Activated naive CD8-positive, alpha-beta T cell treated with anti-CD3 and anti-CD28 coated beads, Interleukin-2, amount 50 U/mL, for 24 hours (primary cell): ENCODE measurements at regions not wholly inside any gene's neighbourhood (a gene's known extent, or its start where the extent isn't known, plus 50 kb on each side); places are given as distances from the start of the nearest gene placed in this dataset.

Experiments
- ATAC-seq: fragments of 150-1000 bp; cut with Tn5 transposase; one replicate; pipeline ENCODE4 v1.10.0; 2021
- DNase-seq: peaks from one replicate; pipeline ENCODE4 v3.0.0; 2021
- H3K27ac Mint-ChIP-seq: one replicate; pipeline ENCODE4 v1.8.0; 2021; ENCODE audit warnings: mild to moderate bottlenecking, mixed read lengths
- H3K27me3 Mint-ChIP-seq: one replicate; pipeline ENCODE4 v1.8.0; 2021; ENCODE audit warnings: mixed read lengths
- H3K36me3 Mint-ChIP-seq: one replicate; pipeline ENCODE4 v1.8.0; 2021; ENCODE audit warnings: low read depth, mixed read lengths
- H3K4me1 Mint-ChIP-seq: one replicate; pipeline ENCODE4 v1.8.0; 2021; ENCODE audit warnings: mixed read lengths
- H3K4me3 Mint-ChIP-seq: one replicate; pipeline ENCODE4 v1.8.0; 2021; ENCODE audit warnings: mild to moderate bottlenecking, moderate library complexity, mixed read lengths
- H3K9me3 Mint-ChIP-seq: one replicate; pipeline ENCODE4 v1.8.0; 2021; ENCODE audit warnings: mixed read lengths

DNA sequence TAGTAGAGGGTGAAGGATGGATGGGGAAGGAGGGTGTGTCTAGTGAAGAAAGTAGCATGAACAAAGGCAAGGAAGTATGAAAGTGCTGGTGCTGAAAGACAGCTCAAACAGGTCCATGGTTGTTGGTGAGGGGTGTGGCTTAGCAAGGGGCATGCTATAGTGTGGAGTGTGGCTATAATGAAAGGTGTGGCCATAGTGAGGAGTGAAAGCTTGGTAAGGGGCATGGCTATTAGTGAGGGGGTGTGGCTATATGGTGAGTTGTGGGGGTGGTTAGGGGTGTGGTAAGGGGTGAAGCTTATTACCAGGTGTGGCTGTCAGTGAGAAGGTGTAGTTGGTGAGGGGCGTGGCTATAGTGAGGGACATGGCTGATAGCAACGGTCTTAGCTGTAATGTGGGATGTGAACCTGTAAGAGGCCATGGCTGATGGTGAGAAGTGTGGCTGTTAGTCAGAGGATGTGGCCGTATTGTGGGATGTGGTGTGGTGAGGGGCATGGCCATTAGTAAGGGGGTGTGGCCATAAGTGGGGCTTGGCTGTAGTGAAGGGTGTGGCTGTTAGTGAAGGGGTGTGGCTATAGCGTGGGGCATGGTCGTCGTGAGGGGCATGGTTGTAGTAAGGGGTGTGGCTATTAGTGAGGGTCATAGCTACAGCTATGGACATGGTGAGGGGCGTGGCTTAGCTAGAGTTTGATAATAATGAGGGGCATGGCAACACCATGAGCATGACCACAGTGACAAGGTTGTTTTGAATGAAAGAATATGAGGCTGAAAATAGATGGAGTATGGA lies 549.6 kb downstream of the FBXO15 start:
- Mint-ChIP-seq H3K27me3 (no peaks in the 10 kb centered on the region), H3K9me3 (no peaks in the 10 kb centered on the region), H3K36me3 (no peaks in the 10 kb centered on the region), H3K27ac (no peak overlapping the region), H3K4me3 (no peak overlapping the region), H3K4me1 (no peaks in the 10 kb centered on the region)
- no peak for ATAC-seq
- DNase-seq, result no peak

DNA sequence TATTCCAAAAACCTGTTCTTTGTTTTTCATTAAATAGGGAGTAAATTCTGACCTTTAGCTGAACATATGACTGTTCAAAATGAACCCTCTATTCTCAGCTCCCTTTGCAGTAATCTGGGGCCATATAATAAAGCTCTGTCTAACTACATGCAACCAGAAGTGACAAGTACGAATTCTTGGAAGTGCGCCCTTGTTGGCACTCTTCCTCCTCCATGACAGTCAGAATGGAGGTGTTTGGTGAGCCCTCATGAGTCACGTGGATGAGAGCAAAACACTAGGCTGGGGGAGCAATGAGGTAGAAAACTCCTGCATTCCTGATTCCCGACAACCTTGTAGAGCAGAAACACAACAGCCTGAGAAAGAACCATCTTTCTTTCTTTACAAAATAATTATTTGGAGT lies 552.9 kb downstream of the FBXO15 start:
- no peaks in the 10 kb centered on the region for H3K9me3 Mint-ChIP-seq
- H3K27me3 Mint-ChIP-seq, result no peaks in the 10 kb centered on the region
- DNase-seq, result no peak
- ATAC-seq, result no peak
- no peaks in the 10 kb centered on the region for H3K36me3 Mint-ChIP-seq
- H3K4me3 Mint-ChIP-seq, result no peak overlapping the region
- H3K4me1 Mint-ChIP-seq, result no peaks in the 10 kb centered on the region
- H3K27ac Mint-ChIP-seq, result no peak overlapping the region

DNA sequence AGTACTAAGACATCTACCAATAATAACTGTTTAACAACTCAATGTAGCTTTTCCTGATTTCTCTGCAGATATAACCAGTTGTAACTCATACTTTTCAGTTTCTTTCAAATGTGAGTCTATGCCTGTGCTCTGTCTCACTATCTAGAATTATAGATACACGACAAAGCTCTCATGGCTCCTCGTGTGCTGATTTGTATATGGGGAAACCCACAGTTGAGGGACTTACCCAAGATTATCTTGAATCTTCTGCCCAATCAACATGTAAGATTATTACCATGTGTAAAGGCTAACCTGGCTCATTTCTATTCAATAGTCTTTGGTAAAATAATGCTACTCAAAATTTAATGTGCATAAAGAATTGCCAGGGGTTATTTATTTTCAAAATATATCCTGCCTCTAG lies 554.4 kb downstream of the FBXO15 start:
- no peaks in the 10 kb centered on the region for H3K36me3 Mint-ChIP-seq
- H3K4me1 Mint-ChIP-seq, result no peaks in the 10 kb centered on the region
- no peak for DNase-seq
- no peaks in the 10 kb centered on the region for H3K9me3 Mint-ChIP-seq
- no peaks in the 10 kb centered on the region for H3K27me3 Mint-ChIP-seq
- ATAC-seq, result no peak
- H3K27ac Mint-ChIP-seq, result no peak overlapping the region
- H3K4me3 Mint-ChIP-seq, result no peak overlapping the region

DNA sequence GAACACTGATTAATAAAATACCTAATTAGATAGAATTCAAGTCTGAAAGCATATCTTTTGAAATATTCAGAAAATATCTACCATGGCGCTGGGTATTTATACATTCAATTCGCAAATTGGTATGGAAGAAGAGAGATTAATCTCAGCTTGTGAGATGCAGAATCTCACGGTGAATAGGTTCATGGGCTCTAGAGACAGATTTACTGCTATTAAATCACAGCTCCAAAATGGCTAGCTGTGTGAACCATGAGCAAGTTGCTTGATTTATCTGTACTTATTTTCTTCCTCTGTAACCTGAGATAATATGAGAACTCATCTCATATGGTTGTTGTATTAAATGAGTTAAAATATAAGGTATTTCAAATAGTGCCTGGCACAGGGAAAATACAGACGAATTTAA lies 556.7 kb downstream of the FBXO15 start:
- no peak overlapping the region for H3K4me3 Mint-ChIP-seq

DNA sequence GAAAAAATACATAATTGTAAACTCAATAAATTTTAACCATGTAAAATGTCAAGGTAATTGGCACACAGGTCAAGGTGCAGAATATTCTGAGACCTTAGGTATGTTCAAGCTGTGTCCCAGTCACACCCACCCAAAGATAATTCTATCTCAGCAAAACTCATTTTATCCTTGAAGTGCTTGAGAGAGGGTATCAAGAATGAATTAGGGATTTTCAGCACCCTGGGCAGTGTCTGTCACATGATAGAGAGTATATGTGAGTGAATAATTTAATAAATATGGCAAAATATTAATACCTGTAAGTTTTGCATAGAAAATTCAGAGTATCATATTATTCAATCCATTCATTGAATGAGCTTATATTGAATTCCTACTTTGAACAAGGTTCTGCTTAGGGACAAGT lies 567.9 kb downstream of the FBXO15 start:
- Mint-ChIP-seq H3K4me3 (no peak overlapping the region), H3K9me3 (peaks cover 6% of the 10 kb centered on the region), H3K4me1 (no peaks in the 10 kb centered on the region), H3K36me3 (no peaks in the 10 kb centered on the region), H3K27me3 (no peaks in the 10 kb centered on the region), H3K27ac (no peak overlapping the region)
- no peak for DNase-seq
- no peak for ATAC-seq

More for the DNA sequence above, 556.7 kb downstream of the FBXO15 start:
- H3K27me3 Mint-ChIP-seq, result no peaks in the 10 kb centered on the region
- H3K27ac Mint-ChIP-seq, result no peak overlapping the region
- DNase-seq, result no peak
- H3K36me3 Mint-ChIP-seq, result no peaks in the 10 kb centered on the region
- no peak for ATAC-seq
- no peaks in the 10 kb centered on the region for H3K9me3 Mint-ChIP-seq
- H3K4me1 Mint-ChIP-seq, result no peaks in the 10 kb centered on the region

DNA sequence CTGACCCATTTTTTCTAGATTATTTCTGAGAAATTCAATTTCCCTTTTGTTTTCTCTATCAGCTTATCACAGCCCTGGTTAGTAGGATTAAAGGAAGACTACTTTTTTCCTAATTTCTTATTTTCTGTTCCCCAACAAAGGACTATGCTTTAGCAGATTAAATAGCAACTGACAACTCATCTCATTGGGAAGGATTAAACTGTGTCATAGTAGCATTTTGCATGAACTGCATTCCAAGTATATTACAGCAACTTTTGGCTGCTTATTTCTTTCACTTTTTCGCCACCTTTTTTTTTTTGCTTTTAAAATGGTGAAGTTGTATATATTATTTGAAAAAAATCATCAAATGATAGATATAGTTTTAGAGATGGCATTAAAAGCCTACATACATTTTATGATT lies 570.3 kb downstream of the FBXO15 start:
- H3K27me3 Mint-ChIP-seq, result no peaks in the 10 kb centered on the region
- DNase-seq, result no peak
- H3K27ac Mint-ChIP-seq, result no peak overlapping the region
- H3K36me3 Mint-ChIP-seq, result no peaks in the 10 kb centered on the region
- no peak overlapping the region for H3K4me3 Mint-ChIP-seq
- no peaks in the 10 kb centered on the region for H3K4me1 Mint-ChIP-seq
- ATAC-seq, result no peak
- peaks cover 6% of the 10 kb centered on the region for H3K9me3 Mint-ChIP-seq

DNA sequence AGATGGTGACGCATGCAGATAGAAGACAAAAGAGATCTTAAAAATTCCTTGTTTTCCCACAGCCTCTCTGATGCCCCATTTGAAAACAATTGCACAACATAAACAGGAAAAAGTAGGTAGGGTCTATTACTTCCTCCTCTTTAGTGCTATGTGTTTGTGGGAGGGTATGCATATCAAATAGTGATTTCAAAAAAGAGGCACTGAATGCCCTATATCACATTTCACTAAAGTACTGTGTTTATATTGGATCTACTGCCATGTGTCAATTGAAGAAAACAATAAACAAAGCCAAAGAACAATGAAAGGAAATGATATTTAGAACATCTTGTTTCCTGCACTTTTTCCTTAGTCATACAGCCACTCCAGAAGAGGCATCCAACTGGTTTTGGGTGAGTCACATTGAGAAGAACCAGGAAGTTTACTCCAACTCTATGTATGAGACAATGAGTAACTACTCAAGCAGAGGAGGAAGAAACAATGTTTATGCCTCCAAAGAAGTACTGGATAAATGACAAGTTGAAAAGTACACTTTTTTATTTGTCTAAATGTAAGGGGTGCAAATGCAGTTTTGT lies 583.6 kb downstream of the FBXO15 start:
- H3K27me3 Mint-ChIP-seq, result no peaks in the 10 kb centered on the region
- H3K4me3 Mint-ChIP-seq, result no peak overlapping the region
- H3K27ac Mint-ChIP-seq, result no peak overlapping the region
- no peaks in the 10 kb centered on the region for H3K4me1 Mint-ChIP-seq
- H3K36me3 Mint-ChIP-seq, result no peaks in the 10 kb centered on the region
- H3K9me3 Mint-ChIP-seq, result no peaks in the 10 kb centered on the region
- ATAC-seq (no peak), DNase-seq (no peak)

DNA sequence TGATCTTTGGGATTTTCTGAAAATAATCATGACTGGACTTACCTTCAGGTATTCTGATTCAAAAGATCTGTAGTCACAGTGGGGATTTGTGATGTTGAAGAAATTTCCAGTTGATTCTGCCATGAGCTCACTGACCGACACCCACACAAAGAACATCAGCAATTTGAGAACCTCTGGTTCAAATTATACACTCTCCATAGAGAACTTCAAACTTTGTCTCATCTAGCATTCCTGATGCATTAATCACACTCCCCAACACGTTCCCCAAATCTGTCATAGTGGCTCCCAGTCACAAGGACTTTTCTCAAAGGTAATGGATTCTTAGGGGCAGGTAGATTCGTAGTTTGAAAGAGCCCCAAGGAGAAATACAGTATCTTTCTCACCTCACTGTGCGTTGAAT lies 584.3 kb downstream of the FBXO15 start:
- no peak for ATAC-seq
- Mint-ChIP-seq H3K4me3 (no peak overlapping the region), H3K27me3 (no peaks in the 10 kb centered on the region), H3K36me3 (no peaks in the 10 kb centered on the region), H3K9me3 (no peaks in the 10 kb centered on the region), H3K27ac (no peak overlapping the region), H3K4me1 (no peaks in the 10 kb centered on the region)
- no peak for DNase-seq

DNA sequence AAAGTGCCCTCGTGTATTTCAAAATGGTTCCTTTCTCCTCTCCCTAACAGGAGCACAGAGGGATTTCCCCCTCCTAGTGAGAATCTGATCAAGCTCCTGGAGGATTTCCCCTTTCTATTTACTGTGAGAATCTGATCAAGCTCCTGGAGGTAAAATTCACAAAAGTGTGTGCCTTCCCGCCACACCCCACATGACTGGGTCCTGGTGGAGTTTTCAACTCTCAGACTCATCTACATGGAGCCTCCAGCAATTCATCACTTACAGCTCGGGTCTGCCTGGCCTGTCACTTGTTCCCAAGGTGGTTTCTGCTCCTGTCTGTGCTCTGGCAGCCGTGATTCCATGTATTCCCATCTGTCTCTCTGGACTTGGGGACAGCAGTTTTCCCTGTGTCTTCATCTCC lies 590.7 kb downstream of the FBXO15 start:
- no peaks in the 10 kb centered on the region for H3K4me1 Mint-ChIP-seq
- H3K27me3 Mint-ChIP-seq, result no peaks in the 10 kb centered on the region
- H3K9me3 Mint-ChIP-seq, result peaks cover 7% of the 10 kb centered on the region
- DNase-seq (no peak), ATAC-seq (no peak)
- no peak overlapping the region for H3K4me3 Mint-ChIP-seq
- no peak overlapping the region for H3K27ac Mint-ChIP-seq
- no peaks in the 10 kb centered on the region for H3K36me3 Mint-ChIP-seq

DNA sequence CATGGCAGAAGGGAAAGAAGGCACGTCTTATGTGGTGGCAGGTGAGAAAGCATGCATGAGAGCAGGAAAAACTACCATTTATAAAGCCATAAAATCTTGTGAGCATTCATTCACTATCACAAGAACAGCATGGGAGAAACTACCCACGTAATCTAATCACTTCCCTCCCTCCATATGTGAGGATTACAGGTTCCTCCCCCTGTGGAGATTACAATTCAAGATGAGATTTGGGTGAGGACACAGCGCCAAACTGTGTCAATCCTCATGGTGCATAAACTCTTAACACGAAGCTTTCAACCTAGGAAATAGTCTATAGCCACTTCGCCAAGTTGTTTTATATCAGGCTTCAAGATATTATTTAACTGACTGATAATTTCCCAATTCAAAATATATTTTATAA lies 595.5 kb downstream of the FBXO15 start:
- Mint-ChIP-seq H3K36me3 (no peaks in the 10 kb centered on the region), H3K9me3 (peaks cover 4% of the 10 kb centered on the region), H3K27ac (no peak overlapping the region), H3K27me3 (no peaks in the 10 kb centered on the region), H3K4me1 (no peaks in the 10 kb centered on the region), H3K4me3 (no peak overlapping the region)
- ATAC-seq, result no peak
- no peak for DNase-seq

DNA sequence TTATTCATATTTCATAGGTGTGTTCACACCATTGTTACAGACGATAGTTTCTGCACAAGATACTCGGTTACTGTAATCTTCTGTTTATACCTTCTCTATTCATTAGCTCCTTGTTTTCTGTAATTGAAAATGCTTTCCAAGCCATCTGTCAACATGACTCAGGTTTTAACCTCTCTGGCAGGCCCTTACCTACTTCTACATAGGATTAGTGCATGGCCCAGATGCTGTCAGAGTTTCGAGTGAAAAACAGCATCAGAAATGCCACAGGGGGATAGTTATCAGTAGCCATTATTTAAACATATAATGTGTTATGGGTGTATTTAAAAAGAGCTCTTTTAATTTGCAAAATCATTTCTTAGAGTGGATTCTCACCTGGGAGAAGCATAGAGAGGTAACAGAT lies 596.4 kb downstream of the FBXO15 start:
- Mint-ChIP-seq H3K27ac (no peak overlapping the region), H3K36me3 (no peaks in the 10 kb centered on the region), H3K9me3 (peaks cover 4% of the 10 kb centered on the region), H3K4me1 (no peaks in the 10 kb centered on the region), H3K4me3 (no peak overlapping the region), H3K27me3 (no peaks in the 10 kb centered on the region)
- DNase-seq (no peak), ATAC-seq (no peak)

DNA sequence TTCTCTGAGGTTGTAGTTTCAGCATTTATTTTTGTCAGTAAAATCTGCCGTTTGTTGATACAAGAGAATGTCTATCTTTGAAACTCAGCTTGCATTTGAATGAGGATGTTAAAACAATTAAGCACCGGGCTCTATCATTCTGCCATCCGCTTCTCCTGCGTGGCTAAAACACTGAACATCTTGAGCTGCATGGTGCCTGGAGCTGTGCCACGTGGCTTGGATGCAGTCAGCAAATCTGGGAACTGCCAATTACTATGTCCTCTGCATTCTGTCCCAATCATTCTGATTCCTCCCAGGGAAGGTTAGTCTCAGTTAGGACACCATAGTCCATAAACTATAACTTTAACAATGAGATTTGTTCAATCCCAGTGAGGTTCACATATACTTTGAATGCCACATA lies 598.4 kb downstream of the FBXO15 start:
- ATAC-seq, result no peak
- Mint-ChIP-seq H3K4me3 (no peak overlapping the region), H3K27ac (no peak overlapping the region), H3K9me3 (no peaks in the 10 kb centered on the region), H3K36me3 (no peaks in the 10 kb centered on the region), H3K4me1 (no peaks in the 10 kb centered on the region), H3K27me3 (no peaks in the 10 kb centered on the region)
- no peak for DNase-seq

DNA sequence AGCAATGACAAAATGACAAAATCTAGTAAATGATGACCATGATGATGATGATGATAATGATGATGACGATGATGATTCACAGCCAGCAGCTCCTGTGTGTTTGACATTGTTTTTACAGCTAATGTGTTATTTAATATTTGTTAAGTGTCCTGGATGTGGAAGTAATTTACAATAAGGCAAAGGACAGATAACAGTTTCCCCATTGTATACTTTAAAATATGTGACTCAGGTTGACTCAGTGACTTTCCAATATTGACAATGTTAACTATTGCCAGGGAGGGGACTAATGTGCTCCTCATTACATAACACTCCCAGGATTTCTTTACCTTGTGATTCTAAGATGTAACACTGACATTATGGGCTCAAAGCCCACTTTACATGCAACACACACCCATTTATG lies 602.2 kb downstream of the FBXO15 start:
- no peaks in the 10 kb centered on the region for H3K27me3 Mint-ChIP-seq
- DNase-seq (no peak), ATAC-seq (no peak)
- H3K36me3 Mint-ChIP-seq, result no peaks in the 10 kb centered on the region
- no peak overlapping the region for H3K4me3 Mint-ChIP-seq
- H3K4me1 Mint-ChIP-seq, result no peaks in the 10 kb centered on the region
- H3K27ac Mint-ChIP-seq, result no peak overlapping the region
- H3K9me3 Mint-ChIP-seq, result peaks cover 5% of the 10 kb centered on the region

DNA sequence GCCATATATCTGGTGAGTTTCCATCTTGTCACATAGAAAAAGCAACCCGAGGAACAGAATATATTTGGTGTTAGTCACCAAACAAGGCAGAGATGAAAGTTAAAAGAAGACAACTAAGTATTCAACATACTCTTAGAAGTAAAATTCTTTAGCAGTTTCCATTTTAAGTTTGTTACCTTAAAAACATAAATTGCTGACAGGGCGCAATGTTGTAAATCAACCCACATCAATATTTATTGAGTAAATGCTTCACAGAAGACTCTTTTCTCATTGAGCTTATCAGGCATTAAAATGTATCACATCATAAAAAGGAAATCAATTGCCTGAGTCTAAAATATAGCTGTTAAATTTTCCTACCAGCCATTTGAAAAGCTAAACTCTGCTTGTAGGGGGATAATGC lies 603.0 kb downstream of the FBXO15 start:
- DNase-seq (no peak), ATAC-seq (no peak)
- Mint-ChIP-seq H3K4me1 (no peaks in the 10 kb centered on the region), H3K9me3 (peaks cover 5% of the 10 kb centered on the region), H3K27me3 (no peaks in the 10 kb centered on the region), H3K4me3 (no peak overlapping the region), H3K27ac (no peak overlapping the region), H3K36me3 (no peaks in the 10 kb centered on the region)

DNA sequence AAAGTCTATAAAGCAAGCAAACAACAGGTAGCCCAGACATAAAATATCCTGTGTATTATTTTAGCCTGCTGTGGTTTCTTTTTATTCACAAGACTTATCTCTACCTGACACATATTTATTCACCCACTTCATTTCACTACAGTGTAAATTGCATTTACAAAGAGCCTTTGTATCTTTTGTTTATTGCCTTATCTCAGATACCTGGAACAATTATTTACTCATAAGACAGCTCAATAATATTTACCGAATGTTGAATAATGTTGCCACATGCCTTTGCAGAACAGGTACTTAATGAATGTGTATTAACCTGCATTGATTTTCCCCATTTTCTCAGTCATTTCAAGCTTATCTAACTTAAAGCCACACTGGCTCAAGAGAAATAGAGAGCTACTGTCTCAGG lies 603.6 kb downstream of the FBXO15 start:
- Mint-ChIP-seq H3K4me3 (no peak overlapping the region), H3K36me3 (no peaks in the 10 kb centered on the region), H3K4me1 (no peaks in the 10 kb centered on the region), H3K9me3 (peaks cover 5% of the 10 kb centered on the region), H3K27me3 (no peaks in the 10 kb centered on the region), H3K27ac (no peak overlapping the region)
- ATAC-seq (no peak), DNase-seq (no peak)

DNA sequence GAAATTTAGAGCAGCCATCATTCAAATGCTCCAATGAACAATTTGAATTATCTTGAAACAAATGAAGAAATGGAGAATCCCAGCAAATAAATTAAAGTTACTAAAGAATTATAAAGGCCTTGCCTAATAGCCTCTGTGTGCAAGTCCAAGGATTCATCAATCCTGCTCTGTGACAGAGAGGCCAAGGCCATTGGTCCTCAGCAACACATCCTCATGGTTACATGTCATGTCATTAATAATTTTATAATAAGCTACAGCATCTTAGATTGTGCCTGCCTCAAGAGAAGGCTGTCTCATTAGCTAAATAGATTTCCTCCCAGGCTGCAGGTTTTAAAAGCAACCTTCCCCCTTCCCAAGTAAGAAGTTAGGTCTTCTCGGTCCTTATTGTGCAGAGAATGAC lies 611.6 kb downstream of the FBXO15 start:
- DNase-seq, result no peak
- H3K27ac Mint-ChIP-seq, result no peak overlapping the region
- H3K4me1 Mint-ChIP-seq, result no peaks in the 10 kb centered on the region
- no peaks in the 10 kb centered on the region for H3K36me3 Mint-ChIP-seq
- peaks cover under 1% of the 10 kb centered on the region for H3K9me3 Mint-ChIP-seq
- no peak overlapping the region for H3K4me3 Mint-ChIP-seq
- no peaks in the 10 kb centered on the region for H3K27me3 Mint-ChIP-seq
- ATAC-seq, result no peak
